GM23338 (cell line): ENCODE measurements at regions not wholly inside any gene's neighbourhood (a gene's known extent, or its start where the extent isn't known, plus 50 kb on each side); places are given as distances from the start of the nearest gene placed in this dataset.

Experiments used
- ATAC-seq: fragments of 200-7000 bp; cut with Tn5 transposase; 3 replicates; pipeline ENCODE4 v1.9.1; 2020
- DNase-seq: peaks from one replicate; pipeline ENCODE4 v3.0.0-alpha.2; 2015; ENCODE audit warnings: low spot score
- H2AFZ ChIP-seq: fragments of 200-600 bp; sonication (generic); 2 replicates; pipeline ENCODE4 v1.8.0; 2016; ENCODE audit warnings: antibody characterized with exemption, mild to moderate bottlenecking, moderate library complexity
- H3F3A ChIP-seq: fragments of 200-600 bp; sonication (generic); replicated peaks from 2 replicates; pipeline ENCODE4 v1.8.0; 2017; ENCODE audit warnings: antibody characterized with exemption, mixed run types, low read depth
- H3K27ac ChIP-seq: fragments of 200-600 bp; sonication (generic); 2 replicates; pipeline ENCODE4 v1.6.1; 2016; ENCODE audit warnings: low read depth
- H3K27me3 ChIP-seq: fragments of 200-600 bp; sonication (generic); 2 replicates; pipeline ENCODE4 v1.8.0; 2016; ENCODE audit warnings: mild to moderate bottlenecking, mixed run types, moderate library complexity; ENCODE audit not compliant: insufficient read depth
- H3K36me3 ChIP-seq: fragments of 200-600 bp; sonication (generic); 2 replicates; pipeline ENCODE4 v1.8.0; 2016; ENCODE audit warnings: mild to moderate bottlenecking; ENCODE audit not compliant: insufficient read depth
- H3K4me1 ChIP-seq: fragments of 200-600 bp; sonication (generic); 2 replicates; pipeline ENCODE4 v1.8.0; 2016; ENCODE audit warnings: mild to moderate bottlenecking, moderate library complexity; ENCODE audit not compliant: insufficient read depth
- H3K4me2 ChIP-seq: fragments of 200-600 bp; sonication (generic); 2 replicates; pipeline ENCODE4 v1.7.1; 2017; ENCODE audit warnings: mixed run types
- H3K4me3 ChIP-seq: fragments of 200-600 bp; sonication (generic); 2 replicates; pipeline ENCODE4 v1.6.1; 2016; ENCODE audit warnings: mixed run types
- H3K79me2 ChIP-seq: fragments of 200-600 bp; sonication (generic); replicated peaks from 2 replicates; pipeline ENCODE4 v1.8.0; 2017; ENCODE audit warnings: mild to moderate bottlenecking; ENCODE audit not compliant: insufficient read depth
- H3K9me2 ChIP-seq: fragments of 200-600 bp; sonication (generic); 2 replicates; pipeline ENCODE4 v1.8.0; 2017; ENCODE audit not compliant: insufficient read depth
- H4K20me1 ChIP-seq: fragments of 200-600 bp; sonication (generic); replicated peaks from 2 replicates; pipeline ENCODE4 v1.8.0; 2017; ENCODE audit warnings: mild to moderate bottlenecking; ENCODE audit not compliant: insufficient read depth
- H3K27ac Mint-ChIP-seq: 2 replicates; pipeline ENCODE4 v1.8.0; 2020; ENCODE audit warnings: inconsistent platforms, mild to moderate bottlenecking, moderate library complexity, mixed read lengths
- H3K27me3 Mint-ChIP-seq: 3 replicates; pipeline ENCODE4 v1.8.0; 2022; ENCODE audit warnings: low read depth, mild to moderate bottlenecking, moderate library complexity, mixed read lengths, inconsistent platforms; ENCODE audit not compliant: insufficient read depth, poor library complexity
- H3K36me3 Mint-ChIP-seq: 3 replicates; pipeline ENCODE4 v1.8.0; 2021; ENCODE audit warnings: low read depth, mild to moderate bottlenecking, inconsistent platforms, moderate library complexity, mixed read lengths
- H3K4me1 Mint-ChIP-seq: 3 replicates; pipeline ENCODE4 v1.8.0; 2020; ENCODE audit warnings: mild to moderate bottlenecking, inconsistent platforms, mixed read lengths
- H3K4me3 Mint-ChIP-seq: 3 replicates; pipeline ENCODE4 v1.8.0; 2021; ENCODE audit warnings: moderate library complexity, mild to moderate bottlenecking, inconsistent platforms, mixed read lengths
- H3K9me3 Mint-ChIP-seq: 3 replicates; pipeline ENCODE4 v1.8.0; 2020; ENCODE audit warnings: moderate library complexity, mild to moderate bottlenecking, inconsistent platforms, mixed read lengths
- CREB1 ChIP-seq: fragments of 250-450 bp; sonication (Bioruptor Pico); IDR thresholded peaks from 2 replicates; pipeline ENCODE4 v1.5.0; 2020; ENCODE audit warnings: low read depth, mild to moderate bottlenecking, moderate library complexity
- EZH2 ChIP-seq: fragments of 200-600 bp; sonication (generic); IDR thresholded peaks from one replicate; pipeline ENCODE4 v1.8.0; 2017; ENCODE audit warnings: antibody characterized with exemption, mild to moderate bottlenecking, low read depth; ENCODE audit not compliant: unreplicated experiment
- EZH2phosphoT487 ChIP-seq: fragments of 200-600 bp; sonication (generic); IDR thresholded peaks from one replicate; pipeline ENCODE4 v1.8.1; 2018; ENCODE audit warnings: antibody characterized with exemption; ENCODE audit not compliant: unreplicated experiment
- JUNB ChIP-seq: IDR thresholded peaks from one replicate; pipeline ENCODE4 v1.6.1; 2016; ENCODE audit warnings: antibody characterized with exemption; ENCODE audit not compliant: unreplicated experiment
- NANOG ChIP-seq: IDR thresholded peaks from 2 replicates; pipeline ENCODE4 v1.6.1; 2016; ENCODE audit warnings: antibody characterized with exemption, borderline replicate concordance
- POLR2AphosphoS5 ChIP-seq: IDR thresholded peaks from 2 replicates; pipeline ENCODE4 v1.6.1; 2016; ENCODE audit warnings: antibody characterized with exemption, low read depth
- STAT1 ChIP-seq: IDR thresholded peaks from one replicate; pipeline ENCODE4 v1.6.1; 2016; ENCODE audit warnings: antibody characterized with exemption; ENCODE audit not compliant: unreplicated experiment
- ZNF114 ChIP-seq: fragments of 250-450 bp; sonication (Bioruptor Pico); IDR thresholded peaks from 2 replicates; pipeline ENCODE4 v1.5.0; 2020; ENCODE audit warnings: mild to moderate bottlenecking, moderate library complexity
- ZNF331 ChIP-seq: fragments of 250-450 bp; sonication (Bioruptor Pico); IDR thresholded peaks from 2 replicates; pipeline ENCODE4 v1.5.0; 2020; ENCODE audit warnings: low read depth, mild to moderate bottlenecking, moderate library complexity
- TF ChIP-seq, protein P1 (sequence below): fragments of 250-450 bp; sonication (Bioruptor Pico); IDR thresholded peaks from 2 replicates; pipeline ENCODE4 v1.5.0; 2020; ENCODE audit warnings: mild to moderate bottlenecking, moderate library complexity
- TF ChIP-seq, protein P2 (sequence below): IDR thresholded peaks from one replicate; pipeline ENCODE4 v1.6.1; 2018; ENCODE audit warnings: antibody characterized with exemption; ENCODE audit not compliant: unreplicated experiment
- TF ChIP-seq, protein P3 (sequence below), 2 experiments: fragments of 200-600 bp in 1 of 2; sonication (generic) in 1 of 2; conservative IDR thresholded peaks; 2 replicates each; pipeline versions ENCODE4 v1.5.1 to v1.6.1; 2016 to 2017; ENCODE audit warnings: antibody characterized with exemption in 2 of 2, low read depth in 2 of 2, mild to moderate bottlenecking in 2 of 2, moderate library complexity in 1 of 2
- TF ChIP-seq, protein P4 (sequence below): IDR thresholded peaks from 2 replicates; pipeline ENCODE4 v1.6.1; 2016; ENCODE audit warnings: antibody characterized with exemption

DNA sequence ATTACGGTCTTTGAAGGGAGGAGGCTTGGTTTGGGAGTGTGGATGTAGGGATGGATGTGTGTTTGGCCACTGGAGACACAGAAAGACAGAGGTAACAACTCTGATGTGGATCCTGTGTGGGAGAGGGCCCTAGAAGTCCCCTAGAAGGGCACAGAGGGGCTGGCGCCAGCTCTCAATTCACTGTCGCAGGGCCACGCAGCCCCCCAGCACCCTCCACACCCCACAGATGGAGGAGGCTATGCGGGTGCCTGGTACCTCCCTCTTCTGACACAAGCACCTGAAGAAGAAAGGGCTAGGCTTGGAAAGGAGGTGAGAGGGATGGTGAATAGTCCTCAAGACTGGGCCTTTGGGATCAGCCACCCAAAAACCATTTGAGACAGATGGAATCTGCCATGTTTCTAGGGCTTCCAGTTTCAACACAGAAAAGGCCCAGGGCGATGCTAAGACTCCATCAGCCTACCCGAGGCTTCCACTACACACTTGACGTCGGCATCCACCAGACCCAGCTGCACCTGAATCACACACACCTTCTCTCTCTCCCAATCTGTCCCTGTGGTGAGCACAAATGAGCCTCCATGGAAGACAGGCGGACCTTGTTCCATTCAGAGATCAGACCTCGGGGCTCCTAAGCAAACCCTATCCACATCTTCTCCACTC, 413.5 kb upstream of the HS6ST1 start:
- H3K4me2 ChIP-seq, result no peak overlapping the region
- peaks cover 3% of the 10 kb centered on the region for H3K9me3 Mint-ChIP-seq
- H4K20me1 ChIP-seq, result no peaks in the 10 kb centered on the region
- no peaks in the 10 kb centered on the region for H3K36me3 ChIP-seq
- H3F3A ChIP-seq, result no peaks in the 10 kb centered on the region
- no peak overlapping the region for H3K27ac Mint-ChIP-seq
- H2AFZ ChIP-seq, result no peak overlapping the region
- H3K4me3 Mint-ChIP-seq, result no peak overlapping the region
- H3K4me1 Mint-ChIP-seq, result peaks cover 4% of the 10 kb centered on the region; the same call in 1 of the 3 replicates
- H3K27me3 ChIP-seq, result no peaks in the 10 kb centered on the region
- no peaks in the 10 kb centered on the region; the same call in 1 of the 2 replicates for H3K4me1 ChIP-seq
- H3K4me3 ChIP-seq, result no peak overlapping the region
- TF ChIP-seq POLR2AphosphoS5, result no peak
- TF ChIP-seq, protein P1, sequence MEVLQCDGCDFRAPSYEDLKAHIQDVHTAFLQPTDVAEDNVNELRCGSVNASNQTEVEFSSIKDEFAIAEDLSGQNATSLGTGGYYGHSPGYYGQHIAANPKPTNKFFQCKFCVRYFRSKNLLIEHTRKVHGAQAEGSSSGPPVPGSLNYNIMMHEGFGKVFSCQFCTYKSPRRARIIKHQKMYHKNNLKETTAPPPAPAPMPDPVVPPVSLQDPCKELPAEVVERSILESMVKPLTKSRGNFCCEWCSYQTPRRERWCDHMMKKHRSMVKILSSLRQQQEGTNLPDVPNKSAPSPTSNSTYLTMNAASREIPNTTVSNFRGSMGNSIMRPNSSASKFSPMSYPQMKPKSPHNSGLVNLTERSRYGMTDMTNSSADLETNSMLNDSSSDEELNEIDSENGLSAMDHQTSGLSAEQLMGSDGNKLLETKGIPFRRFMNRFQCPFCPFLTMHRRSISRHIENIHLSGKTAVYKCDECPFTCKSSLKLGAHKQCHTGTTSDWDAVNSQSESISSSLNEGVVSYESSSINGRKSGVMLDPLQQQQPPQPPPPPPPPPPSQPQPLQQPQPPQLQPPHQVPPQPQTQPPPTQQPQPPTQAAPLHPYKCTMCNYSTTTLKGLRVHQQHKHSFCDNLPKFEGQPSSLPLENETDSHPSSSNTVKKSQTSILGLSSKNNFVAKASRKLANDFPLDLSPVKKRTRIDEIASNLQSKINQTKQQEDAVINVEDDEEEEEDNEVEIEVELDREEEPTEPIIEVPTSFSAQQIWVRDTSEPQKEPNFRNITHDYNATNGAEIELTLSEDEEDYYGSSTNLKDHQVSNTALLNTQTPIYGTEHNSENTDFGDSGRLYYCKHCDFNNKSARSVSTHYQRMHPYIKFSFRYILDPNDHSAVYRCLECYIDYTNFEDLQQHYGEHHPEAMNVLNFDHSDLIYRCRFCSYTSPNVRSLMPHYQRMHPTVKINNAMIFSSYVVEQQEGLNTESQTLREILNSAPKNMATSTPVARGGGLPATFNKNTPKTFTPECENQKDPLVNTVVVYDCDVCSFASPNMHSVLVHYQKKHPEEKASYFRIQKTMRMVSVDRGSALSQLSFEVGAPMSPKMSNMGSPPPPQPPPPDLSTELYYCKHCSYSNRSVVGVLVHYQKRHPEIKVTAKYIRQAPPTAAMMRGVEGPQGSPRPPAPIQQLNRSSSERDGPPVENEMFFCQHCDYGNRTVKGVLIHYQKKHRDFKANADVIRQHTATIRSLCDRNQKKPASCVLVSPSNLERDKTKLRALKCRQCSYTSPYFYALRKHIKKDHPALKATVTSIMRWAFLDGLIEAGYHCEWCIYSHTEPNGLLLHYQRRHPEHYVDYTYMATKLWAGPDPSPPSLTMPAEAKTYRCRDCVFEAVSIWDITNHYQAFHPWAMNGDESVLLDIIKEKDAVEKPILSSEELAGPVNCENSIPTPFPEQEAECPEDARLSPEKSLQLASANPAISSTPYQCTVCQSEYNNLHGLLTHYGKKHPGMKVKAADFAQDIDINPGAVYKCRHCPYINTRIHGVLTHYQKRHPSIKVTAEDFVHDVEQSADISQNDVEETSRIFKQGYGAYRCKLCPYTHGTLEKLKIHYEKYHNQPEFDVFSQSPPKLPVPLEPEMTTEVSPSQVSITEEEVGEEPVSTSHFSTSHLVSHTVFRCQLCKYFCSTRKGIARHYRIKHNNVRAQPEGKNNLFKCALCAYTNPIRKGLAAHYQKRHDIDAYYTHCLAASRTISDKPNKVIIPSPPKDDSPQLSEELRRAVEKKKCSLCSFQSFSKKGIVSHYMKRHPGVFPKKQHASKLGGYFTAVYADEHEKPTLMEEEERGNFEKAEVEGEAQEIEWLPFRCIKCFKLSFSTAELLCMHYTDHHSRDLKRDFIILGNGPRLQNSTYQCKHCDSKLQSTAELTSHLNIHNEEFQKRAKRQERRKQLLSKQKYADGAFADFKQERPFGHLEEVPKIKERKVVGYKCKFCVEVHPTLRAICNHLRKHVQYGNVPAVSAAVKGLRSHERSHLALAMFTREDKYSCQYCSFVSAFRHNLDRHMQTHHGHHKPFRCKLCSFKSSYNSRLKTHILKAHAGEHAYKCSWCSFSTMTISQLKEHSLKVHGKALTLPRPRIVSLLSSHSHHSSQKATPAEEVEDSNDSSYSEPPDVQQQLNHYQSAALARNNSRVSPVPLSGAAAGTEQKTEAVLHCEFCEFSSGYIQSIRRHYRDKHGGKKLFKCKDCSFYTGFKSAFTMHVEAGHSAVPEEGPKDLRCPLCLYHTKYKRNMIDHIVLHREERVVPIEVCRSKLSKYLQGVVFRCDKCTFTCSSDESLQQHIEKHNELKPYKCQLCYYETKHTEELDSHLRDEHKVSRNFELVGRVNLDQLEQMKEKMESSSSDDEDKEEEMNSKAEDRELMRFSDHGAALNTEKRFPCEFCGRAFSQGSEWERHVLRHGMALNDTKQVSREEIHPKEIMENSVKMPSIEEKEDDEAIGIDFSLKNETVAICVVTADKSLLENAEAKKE (CRISPR knock-in tag), result no peak
- TF ChIP-seq CREB1, result no peak
- TF ChIP-seq JUNB, result no peak
- no peak for TF ChIP-seq EZH2
- no peak for TF ChIP-seq STAT1
- TF ChIP-seq, protein P2, sequence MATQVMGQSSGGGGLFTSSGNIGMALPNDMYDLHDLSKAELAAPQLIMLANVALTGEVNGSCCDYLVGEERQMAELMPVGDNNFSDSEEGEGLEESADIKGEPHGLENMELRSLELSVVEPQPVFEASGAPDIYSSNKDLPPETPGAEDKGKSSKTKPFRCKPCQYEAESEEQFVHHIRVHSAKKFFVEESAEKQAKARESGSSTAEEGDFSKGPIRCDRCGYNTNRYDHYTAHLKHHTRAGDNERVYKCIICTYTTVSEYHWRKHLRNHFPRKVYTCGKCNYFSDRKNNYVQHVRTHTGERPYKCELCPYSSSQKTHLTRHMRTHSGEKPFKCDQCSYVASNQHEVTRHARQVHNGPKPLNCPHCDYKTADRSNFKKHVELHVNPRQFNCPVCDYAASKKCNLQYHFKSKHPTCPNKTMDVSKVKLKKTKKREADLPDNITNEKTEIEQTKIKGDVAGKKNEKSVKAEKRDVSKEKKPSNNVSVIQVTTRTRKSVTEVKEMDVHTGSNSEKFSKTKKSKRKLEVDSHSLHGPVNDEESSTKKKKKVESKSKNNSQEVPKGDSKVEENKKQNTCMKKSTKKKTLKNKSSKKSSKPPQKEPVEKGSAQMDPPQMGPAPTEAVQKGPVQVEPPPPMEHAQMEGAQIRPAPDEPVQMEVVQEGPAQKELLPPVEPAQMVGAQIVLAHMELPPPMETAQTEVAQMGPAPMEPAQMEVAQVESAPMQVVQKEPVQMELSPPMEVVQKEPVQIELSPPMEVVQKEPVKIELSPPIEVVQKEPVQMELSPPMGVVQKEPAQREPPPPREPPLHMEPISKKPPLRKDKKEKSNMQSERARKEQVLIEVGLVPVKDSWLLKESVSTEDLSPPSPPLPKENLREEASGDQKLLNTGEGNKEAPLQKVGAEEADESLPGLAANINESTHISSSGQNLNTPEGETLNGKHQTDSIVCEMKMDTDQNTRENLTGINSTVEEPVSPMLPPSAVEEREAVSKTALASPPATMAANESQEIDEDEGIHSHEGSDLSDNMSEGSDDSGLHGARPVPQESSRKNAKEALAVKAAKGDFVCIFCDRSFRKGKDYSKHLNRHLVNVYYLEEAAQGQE, result no peak
- no peak for TF ChIP-seq EZH2phosphoT487
- TF ChIP-seq ZNF331, result no peak
- no peak for TF ChIP-seq NANOG
- TF ChIP-seq, protein P3, sequence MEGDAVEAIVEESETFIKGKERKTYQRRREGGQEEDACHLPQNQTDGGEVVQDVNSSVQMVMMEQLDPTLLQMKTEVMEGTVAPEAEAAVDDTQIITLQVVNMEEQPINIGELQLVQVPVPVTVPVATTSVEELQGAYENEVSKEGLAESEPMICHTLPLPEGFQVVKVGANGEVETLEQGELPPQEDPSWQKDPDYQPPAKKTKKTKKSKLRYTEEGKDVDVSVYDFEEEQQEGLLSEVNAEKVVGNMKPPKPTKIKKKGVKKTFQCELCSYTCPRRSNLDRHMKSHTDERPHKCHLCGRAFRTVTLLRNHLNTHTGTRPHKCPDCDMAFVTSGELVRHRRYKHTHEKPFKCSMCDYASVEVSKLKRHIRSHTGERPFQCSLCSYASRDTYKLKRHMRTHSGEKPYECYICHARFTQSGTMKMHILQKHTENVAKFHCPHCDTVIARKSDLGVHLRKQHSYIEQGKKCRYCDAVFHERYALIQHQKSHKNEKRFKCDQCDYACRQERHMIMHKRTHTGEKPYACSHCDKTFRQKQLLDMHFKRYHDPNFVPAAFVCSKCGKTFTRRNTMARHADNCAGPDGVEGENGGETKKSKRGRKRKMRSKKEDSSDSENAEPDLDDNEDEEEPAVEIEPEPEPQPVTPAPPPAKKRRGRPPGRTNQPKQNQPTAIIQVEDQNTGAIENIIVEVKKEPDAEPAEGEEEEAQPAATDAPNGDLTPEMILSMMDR (conservative IDR thresholded peaks at IDR 0.05; ENCODE audit: low read depth in 2 of 2), result no peak
- no peak for TF ChIP-seq ZNF114 (CRISPR knock-in tag)
- TF ChIP-seq, protein P4, sequence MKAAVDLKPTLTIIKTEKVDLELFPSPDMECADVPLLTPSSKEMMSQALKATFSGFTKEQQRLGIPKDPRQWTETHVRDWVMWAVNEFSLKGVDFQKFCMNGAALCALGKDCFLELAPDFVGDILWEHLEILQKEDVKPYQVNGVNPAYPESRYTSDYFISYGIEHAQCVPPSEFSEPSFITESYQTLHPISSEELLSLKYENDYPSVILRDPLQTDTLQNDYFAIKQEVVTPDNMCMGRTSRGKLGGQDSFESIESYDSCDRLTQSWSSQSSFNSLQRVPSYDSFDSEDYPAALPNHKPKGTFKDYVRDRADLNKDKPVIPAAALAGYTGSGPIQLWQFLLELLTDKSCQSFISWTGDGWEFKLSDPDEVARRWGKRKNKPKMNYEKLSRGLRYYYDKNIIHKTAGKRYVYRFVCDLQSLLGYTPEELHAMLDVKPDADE, result no peak
- no peaks in the 10 kb centered on the region; the same call in 1 of the 3 replicates for H3K36me3 Mint-ChIP-seq
- H3K27ac ChIP-seq, result no peak overlapping the region
- no peaks in the 10 kb centered on the region for H3K9me2 ChIP-seq
- H3K79me2 ChIP-seq, result no peaks in the 10 kb centered on the region
- ATAC-seq, result no peak
- H3K27me3 Mint-ChIP-seq, result peaks cover 5% of the 10 kb centered on the region
- DNase-seq, result no peak
